AG09319 (cell line): ENCODE measurements at regions not wholly inside any gene's neighbourhood (a gene's known extent, or its start where the extent isn't known, plus 50 kb on each side); places are given as distances from the start of the nearest gene placed in this dataset.
"Not testable (repeated sequence)": the region's sequence is repeated elsewhere in the genome, so short reads cannot be mapped to it uniquely, and the experiment has no call there.

Experiments used
- DNase-seq: peaks from one replicate; pipeline ENCODE4 v3.0.0-alpha.2; 2010; ENCODE audit warnings: low read depth; ENCODE audit errors: extremely low read depth
- CTCF ChIP-seq: IDR thresholded peaks from 2 replicates; pipeline ENCODE4 v1.5.1; 2011; ENCODE audit warnings: low read depth, mild to moderate bottlenecking, inconsistent platforms, low read length, moderate library complexity

GRCh38 chr2:65896446-65896845 lies 464.0 kb upstream of the SPRED2 start:
- no peak for TF ChIP-seq CTCF
- DNase-seq: no peak

GRCh38 chr2:65890131-65890530 lies 457.7 kb upstream of the SPRED2 start:
- DNase-seq: not testable (repeated sequence)

GRCh38 chr2:65885266-65885665 lies 452.9 kb upstream of the SPRED2 start:
- no peak for TF ChIP-seq CTCF
- no peak for DNase-seq

GRCh38 chr2:65881592-65881991 lies 449.2 kb upstream of the SPRED2 start:
- no peak for TF ChIP-seq CTCF
- no peak for DNase-seq

GRCh38 chr2:65880436-65880835 lies 448.0 kb upstream of the SPRED2 start:
- no peak for TF ChIP-seq CTCF
- DNase-seq: no peak

GRCh38 chr2:65878011-65878340 lies 445.6 kb upstream of the SPRED2 start:
- no peak for DNase-seq
- no peak for TF ChIP-seq CTCF

- TF ChIP-seq CTCF: no peak
- DNase-seq: no peak
Observed at GRCh38 chr2:65877331-65878010, 445.1 kb upstream of the SPRED2 start.

- no peak for TF ChIP-seq CTCF
- DNase-seq: no peak
Observed at GRCh38 chr2:65876114-65876513, 443.7 kb upstream of the SPRED2 start.
